ENCODE measurements at regions not wholly inside any gene's neighbourhood (a gene's known extent, or its start where the extent isn't known, plus 50 kb on each side); places are given as distances from the start of the nearest gene placed in this dataset.

DNA sequence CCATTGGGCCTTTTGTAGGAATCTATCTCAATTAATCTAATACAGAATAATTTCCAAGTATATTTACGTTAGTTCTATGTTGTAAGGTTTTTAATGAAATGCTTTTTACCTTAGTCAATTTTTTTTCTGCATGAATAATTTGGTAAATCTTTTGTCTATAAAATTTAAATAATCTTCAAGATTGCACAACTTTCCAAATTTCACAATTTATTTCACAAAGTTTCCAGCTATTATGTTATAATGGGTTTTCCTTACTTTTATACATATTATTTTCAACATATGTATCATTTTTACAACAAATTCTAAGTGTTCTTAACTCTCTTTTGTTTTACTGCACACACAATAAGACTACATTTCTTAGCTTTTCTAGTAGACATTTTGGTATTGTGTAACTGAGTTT lies 470.7 kb downstream of the ETV1 start:
- no peak for DNase-seq

DNA sequence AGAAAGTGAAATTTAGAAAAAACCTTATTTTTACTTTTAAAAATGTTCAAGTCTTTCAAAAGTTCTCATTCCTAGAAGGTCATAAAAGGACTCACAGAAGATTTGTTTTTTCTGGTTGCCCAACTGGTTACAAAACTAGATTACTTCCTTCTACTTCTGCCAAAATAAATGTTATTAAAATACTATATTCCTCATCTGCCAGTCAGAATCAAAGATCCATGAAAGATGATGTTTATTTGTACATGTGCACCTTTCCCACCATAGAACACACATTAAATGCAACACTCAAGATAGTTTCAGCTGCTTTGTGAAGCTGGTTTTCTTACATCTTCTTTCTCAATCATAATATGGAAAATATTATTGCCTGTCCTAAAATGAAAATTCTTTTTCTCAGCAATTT lies 465.4 kb downstream of the ETV1 start:
- DNase-seq, result no peak

DNA sequence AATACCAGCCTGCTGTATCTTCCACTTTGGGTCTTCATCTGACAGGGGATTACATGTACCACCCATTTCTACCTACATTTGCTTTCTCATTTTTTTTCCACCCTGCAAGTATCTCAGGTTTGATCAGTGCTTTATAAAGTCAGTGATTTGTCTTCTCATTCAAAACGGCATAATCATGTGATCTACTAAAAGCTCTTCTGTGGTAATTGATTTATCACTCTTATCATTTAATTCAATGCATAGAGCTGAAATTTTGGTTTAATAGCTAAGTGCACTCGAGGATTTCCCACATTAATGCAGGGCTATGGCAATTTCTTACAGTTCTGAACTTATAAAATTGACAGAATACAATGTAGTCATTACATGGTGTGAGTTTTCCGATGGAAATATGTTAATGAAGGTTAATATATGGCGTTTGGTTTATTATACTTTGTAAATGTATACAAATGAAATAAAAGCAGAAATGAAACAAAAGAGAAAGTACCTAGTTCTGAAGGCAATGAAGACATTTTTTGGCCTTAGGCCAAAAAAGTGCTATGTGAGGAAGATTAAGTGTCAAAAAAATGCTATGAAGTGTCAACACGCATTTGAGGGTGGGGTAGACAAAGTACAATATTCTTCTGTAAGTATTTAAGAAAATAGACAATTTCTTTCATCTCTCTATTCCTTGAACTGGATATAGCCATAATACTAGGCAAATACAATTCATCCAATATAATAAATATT lies 457.3 kb downstream of the ETV1 start:
- no peak for DNase-seq

DNA sequence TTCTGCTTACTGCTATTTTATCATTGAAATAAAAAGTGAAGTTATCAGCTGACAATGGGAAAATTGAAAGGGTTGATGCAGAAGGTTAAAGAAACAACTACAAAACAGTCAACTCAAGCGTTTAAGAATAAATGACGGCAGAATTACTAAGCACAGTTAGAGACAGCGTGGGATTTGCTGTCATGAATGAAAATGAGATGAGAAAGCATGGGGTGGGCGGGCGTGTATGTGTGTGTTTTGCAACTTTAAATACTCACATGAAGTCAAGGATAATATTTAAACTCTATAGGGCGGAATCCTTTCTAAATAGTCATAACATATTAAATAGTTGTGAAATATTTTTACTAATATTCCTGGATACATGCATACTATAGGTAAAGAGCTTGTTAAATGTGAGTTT lies 450.8 kb downstream of the ETV1 start:
- no peak for DNase-seq

DNA sequence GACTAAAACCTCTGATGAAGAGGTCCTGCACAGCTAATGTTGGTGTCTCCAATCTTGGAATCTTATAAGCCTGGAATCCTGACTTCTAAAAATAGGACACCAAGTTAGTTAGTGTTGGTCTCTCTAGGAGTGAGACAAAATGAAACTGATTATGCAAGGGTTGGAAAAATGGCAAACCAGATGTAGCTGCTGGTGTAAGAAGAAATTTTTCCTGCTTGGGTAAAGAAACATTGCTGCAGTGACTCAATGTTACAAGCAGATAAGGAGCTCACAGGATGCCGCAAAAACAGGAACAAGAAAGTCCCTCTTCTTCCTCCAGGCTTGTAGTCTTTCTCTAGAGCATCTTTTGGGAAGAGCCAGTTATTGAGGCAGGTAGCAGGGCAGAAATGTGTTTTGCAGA lies 449.0 kb downstream of the ETV1 start:
- DNase-seq, result no peak

DNA sequence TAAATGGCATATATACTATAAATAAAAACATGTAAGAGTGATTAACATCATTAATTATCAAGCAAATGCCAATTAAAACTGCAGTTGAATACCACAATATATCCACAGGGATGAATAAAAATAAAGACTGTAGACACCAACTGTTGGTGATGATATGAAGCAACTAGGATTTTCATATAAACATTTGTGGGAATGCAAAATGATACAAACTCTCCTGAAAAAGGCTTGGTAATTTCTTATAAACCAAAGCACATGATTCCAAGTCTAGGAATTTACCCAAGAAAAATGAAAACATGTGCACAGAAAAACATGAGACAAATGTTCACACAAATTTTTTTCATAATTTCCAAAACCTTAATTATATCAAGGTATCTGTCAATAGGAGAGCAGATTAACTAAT lies 448.1 kb downstream of the ETV1 start:
- no peak for DNase-seq

DNA sequence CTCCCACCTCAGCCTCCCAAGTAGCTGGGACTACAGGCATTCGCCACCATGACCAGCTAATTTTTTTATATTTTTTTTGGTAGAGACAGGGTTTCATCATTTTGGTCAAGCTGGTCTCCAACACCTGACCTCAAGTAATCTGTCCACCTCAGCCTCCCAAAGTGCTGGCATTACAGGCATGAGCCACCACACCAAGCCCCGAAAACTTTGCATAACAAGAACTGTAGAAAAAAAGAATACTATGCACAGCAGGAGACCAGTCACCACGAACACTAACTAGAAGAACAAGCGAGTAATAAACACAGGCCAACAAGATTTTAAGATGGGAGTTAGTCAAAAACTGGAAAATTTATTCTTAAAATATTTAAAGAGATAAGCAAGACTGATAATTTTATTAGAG lies 447.0 kb downstream of the ETV1 start:
- no peak for DNase-seq

DNA sequence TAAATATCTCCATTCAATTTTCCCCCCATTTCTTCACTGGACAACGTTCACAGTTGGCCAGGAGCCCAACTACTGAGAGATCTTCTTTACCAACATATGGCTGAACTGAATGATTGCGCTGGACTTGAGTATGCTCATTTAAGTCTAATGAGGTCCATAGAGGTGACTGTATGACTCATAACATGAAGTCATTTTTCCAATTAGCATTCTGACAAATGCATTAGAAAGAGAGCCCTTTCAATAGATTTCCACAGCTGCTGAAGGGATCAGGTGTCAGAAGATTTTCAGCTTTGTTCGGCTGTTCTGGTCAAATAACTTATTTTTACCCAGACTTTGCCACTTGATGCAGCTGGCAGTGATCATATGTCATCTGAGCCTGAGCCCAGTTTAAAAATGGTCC lies 438.0 kb downstream of the ETV1 start:
- DNase-seq, result no peak

DNA sequence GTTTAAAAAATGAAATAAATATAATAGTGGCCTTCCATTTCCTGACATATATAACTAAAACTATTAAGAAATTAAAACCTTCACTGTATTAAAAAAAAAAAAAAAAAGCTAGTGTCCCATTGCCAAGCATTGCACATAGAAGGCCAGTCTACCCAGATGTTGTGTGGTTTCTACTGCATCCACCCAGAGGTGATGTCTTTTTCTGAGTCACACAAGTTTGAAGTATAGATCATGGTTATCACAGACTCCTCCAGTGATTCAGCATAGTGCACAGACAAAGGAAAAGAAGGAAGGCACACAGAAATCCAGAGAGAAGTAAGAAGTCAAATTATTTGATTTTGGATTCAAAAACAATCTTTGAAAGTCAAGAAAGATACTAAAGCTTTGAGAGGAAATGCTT lies 429.0 kb downstream of the ETV1 start:
- no peak for DNase-seq

DNA sequence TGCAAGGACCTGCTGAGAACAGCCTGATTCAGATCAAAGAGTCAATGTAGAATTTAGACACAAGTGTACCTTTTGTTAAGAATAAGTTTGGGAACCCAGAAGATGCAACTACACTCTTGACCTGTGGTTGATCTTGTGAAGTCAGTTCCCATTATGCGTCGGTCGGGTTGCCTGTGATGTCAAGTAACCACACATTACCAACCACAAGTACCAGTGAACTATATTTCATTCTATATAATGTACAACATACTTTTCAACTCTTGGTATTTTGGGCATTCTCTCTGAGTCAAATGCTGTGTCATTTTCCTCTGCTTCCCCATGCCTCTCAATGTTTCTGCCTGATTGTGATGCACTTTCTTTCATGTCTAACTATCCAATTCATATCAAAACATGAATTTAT lies 426.2 kb downstream of the ETV1 start:
- DNase-seq, result no peak

DNA sequence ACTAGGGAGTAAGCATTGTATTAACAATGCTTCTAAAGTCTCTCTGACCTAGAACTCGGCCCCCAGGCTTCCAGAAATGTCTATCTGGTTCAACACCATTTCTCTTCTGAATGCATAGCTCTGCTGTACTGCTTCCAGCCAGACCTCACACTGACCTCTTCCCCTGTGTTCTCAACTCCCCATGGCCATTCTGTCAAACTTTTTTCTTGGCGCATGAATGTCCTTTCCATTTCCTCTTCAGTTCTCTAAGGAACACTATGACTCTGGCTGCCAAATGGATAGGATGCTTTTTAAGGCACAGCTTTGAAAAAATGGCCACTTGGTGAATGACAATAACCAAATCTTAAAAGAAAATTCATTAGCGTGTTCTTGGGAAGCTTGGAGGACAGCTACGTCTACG lies 425.8 kb downstream of the ETV1 start:
- no peak for DNase-seq

DNA sequence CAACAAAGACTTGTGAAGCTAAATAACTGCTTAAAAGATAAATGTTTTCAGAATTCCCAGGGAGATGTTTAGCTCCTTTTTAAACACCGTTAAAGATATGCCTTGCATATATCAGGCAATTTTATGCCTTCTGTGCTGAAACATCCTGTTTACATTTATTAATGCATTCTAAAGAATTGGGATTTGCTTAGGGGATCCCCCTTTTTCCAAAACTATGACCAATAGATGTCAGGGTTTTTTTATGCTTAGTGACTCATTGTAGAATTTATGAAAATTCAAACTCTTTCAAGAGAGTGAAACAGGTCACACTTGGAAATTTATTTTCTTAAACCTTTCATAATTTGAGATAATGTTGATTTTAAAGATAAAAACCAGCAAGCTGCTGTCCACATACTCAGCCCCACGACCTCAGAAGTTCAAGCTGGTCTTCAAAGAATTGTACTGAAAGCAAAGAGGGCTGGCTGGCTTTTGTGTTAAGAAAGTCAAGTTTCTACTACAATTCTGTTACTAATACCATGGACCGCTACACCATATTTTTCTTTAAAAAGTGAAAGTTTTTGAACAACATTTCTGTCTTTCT lies 411.8 kb downstream of the ETV1 start:
- DNase-seq, result no peak

DNA sequence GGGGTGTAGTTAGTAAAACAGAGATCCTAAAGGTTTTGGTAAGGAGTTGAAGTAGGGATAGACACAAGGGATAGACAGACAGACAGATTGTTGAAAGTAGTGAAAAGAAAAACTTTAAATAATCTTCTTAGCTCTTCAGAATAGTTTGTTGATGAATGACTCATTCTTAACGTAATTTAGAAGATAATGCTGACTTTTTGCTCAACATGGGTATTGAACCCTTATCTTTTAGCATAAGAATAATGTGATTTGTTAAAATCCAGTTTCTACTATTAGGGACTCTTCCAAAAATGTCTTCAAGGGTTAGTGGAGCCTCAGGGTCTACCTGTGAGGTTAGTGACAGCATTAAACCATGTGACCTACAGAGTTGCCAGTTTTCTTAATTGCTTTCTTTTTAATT lies 411.2 kb downstream of the ETV1 start:
- no peak for DNase-seq

DNA sequence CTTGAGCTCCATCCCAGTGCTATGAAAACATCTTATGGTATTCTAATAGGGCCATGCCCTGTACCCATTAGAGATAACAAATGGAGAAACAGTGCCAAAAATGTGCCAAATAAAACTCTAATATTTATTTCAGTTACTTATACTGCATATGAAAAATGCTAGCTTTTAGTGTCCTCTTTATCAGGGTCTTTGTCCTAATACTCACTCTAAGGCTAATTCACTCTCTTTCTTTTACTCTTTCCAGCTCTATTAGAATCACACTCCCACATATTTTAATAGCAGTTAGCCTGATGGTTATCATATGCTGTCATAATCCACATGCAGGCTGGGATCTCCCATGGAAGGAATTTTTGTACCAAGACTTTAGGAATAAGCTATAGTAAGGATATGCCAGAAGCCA lies 408.4 kb downstream of the ETV1 start:
- DNase-seq, result no peak

DNA sequence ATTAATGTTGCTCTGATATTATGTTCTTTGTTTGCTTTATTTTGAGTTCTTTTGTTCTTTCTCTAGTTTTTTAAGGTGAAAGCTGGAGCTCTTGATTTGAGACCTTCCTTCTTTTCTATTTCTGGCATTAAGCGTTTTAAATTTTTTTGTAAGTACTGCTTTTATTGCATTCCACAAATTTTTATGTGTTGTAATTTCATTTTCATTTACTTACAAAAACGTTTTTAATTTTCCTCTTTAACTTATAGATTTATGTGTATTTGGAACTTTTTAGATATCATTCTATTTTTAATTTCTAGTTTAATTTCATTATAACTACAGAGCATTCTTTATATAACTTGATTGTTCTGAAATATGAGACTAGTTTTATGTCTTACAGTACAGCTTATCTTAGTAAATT lies 395.6 kb downstream of the ETV1 start:
- no peak for DNase-seq

DNA sequence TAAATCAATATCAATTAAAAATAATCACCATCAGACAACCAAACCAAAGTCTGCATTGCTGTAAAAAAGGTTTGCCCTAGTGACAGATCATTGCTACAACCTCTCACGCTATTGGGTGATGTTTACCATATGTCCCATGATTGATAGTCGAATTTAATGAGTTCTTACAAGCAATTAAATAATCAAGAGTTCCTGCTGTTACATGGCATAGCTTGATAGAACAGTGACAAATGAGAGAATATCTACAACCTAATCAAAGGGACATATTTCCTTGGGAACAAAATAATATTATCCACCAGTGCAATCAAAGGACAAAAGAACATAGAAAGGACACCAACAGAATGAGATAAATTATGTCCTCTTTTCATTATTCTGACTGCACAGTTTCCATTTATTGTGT lies 387.4 kb downstream of the ETV1 start:
- DNase-seq, result no peak

DNA sequence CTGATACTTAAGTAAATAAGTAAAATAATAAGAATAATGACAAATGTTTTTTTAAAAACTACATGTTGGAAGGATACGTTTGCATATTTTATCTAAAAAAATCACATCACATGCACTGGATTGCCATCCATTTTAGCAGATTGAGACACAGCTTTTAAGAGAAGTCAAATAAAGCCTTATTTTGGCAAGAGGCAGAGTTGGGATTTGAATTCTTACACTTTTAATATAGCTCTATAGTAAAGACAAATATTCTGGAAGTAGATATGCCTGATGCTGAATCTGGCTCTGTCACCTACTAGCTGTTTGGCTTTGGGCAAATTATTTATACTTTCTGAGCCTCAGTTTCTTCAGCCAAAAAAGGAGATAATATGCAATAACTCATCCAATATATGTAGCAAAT lies 386.4 kb downstream of the ETV1 start:
- no peak for DNase-seq

DNA sequence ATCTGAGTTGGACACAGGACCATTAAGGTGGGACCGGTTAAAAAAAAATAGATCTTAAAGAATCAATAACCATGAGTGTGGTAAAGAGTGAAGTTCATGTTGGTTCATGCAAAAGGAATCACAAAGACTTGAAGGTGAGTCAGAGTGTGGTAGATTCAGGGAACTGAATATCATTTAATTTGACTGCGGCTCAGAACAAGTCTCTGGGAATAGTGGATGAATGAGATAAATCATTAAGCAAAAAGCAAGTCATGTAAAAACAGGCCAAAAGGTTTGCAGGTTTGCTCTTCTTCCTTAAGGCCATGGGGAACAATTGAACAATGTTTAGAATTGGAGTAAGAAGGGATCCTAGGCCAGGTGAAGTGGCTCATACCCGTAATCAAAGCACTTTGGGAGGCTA lies 385.8 kb downstream of the ETV1 start:
- DNase-seq, result no peak

DNA sequence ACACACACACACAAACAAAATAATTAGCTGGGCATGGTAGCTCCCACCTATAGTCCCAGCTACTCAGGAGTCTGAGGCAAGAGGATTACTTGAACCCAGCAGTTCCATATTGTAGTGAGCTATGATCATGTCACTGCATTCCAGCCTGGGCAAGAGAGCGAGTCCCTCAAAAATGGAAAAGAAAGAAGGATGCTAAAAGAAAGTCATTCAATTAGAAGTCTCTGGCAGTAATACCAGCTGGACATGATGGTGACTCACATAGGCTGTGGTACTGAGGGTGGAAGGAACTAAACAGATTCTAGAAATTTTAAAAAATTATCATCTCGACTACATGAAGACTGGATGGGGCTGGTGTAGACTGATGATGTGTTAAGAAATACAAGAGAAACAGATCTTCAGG lies 385.3 kb downstream of the ETV1 start:
- no peak for DNase-seq

DNA sequence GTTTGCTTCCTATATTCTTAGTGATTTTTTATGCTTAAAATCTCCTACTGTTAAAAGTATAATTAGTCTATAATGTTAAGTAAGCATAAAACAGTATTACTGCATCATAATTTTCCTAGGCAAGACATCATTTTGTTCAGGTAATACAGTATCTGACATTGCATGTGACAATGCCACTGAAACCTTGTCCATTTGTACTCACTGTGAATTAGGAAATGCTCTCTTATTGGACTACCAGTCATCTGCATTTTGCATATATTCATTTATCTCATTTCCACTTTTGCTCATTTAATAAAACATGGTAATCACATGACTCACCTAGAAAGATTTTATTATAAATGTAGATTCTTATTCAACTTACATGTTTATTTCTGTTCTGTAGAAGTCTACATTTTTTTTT lies 379.1 kb downstream of the ETV1 start:
- DNase-seq, result no peak

DNA sequence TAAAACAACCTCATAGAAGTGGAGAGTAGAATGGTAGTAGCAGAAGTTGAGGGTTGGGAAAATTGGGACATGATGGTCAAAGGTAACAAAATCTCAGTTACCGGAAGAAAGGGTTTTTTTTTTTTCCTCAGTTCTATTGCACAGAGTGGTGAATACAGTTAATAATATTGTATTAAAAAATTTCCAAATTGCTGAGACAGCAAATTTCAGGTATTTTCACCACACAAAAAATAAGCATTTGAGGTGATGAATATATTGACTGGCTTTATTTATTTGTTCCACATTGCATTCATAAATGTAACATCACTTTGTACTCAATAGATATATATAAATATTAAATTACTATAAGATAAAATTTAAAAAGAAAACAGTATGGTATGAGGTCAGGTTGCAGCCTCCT lies 373.8 kb downstream of the ETV1 start:
- no peak for DNase-seq

DNA sequence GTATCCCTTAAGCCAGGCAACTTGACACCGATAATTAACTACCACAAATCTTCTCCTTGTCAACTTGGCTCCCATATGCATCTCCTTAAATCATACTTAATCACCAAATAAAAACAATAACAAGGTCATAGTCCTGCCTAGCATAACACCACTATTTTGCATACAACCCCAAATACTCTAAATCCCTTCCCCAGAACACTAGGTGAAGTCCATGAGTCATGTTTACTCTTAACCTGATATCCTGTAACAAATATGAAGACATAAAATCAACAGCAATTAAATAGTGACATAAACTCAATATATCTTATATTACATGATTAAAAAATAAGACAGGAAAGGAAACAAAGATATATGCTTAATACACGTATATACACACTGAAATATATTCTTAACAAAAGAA lies 362.0 kb downstream of the ETV1 start:
- DNase-seq, result no peak

DNA sequence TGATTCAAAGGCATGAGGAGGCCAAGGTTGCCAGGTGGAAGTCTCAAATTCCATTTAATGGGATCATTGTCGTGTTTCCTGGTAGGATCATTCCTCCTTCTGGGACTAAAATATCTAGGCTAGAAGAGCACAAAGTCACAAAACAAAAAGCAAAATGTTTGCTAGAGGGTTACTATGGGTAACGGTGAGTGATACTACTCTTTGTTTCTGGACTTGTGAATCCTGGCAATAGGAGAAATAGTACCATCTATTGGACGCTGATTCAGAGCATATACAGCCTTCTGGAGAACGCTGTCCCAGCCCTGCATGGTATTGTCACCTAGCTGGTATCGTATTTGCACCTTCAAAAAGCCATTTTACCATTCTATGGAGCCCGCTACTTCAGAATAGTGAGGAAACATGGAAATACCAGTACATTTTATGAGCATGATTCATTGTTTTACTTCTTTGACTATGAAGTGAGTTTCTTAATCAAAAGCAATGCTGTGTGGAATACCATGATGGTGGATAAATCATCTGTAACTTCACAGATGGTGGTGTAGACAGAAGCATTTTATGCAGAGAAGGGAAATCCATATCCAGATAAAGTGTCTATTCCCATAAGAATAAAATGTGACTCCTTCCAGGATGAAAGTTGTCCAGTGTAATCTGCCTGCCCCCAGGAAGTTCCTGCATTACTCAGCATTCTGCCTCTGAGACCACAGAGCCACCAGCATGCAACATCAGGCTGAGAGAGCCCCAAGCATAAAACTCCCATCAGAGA lies 361.0 kb downstream of the ETV1 start:
- DNase-seq, result no peak

All from CD4-positive, alpha-beta T cell treated with Interleukin-6 for 4 hours (primary cell).